ENCODE measurements at regions not wholly inside any gene's neighbourhood (a gene's known extent, or its start where the extent isn't known, plus 50 kb on each side); places are given as distances from the start of the nearest gene placed in this dataset.

DNA sequence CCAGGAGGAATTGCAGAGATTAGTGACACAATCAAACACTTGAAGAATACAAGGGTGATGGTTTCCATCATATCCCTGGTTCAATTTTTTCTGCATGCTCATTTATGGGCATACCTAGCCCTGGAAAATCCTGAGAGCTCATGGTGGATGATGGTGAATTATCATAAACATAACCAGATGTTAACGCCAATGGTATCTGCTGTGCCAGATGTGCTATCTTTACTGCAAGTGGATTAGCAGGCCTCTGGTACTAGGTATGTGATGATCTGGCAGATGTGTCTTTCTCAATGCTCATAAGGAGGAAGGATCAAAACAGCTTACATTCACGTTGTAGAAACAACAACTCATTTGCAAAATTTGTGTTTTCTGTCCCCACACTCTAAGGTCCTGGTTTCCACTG lies 150.5 kb downstream of the FZD1 start:
- TF ChIP-seq, protein P1, sequence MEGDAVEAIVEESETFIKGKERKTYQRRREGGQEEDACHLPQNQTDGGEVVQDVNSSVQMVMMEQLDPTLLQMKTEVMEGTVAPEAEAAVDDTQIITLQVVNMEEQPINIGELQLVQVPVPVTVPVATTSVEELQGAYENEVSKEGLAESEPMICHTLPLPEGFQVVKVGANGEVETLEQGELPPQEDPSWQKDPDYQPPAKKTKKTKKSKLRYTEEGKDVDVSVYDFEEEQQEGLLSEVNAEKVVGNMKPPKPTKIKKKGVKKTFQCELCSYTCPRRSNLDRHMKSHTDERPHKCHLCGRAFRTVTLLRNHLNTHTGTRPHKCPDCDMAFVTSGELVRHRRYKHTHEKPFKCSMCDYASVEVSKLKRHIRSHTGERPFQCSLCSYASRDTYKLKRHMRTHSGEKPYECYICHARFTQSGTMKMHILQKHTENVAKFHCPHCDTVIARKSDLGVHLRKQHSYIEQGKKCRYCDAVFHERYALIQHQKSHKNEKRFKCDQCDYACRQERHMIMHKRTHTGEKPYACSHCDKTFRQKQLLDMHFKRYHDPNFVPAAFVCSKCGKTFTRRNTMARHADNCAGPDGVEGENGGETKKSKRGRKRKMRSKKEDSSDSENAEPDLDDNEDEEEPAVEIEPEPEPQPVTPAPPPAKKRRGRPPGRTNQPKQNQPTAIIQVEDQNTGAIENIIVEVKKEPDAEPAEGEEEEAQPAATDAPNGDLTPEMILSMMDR (IDR thresholded peaks at IDR 0.05), result no peak
- TF ChIP-seq POLR2A (IDR thresholded peaks at IDR 0.05), result no peak
